ENCODE measurements at regions not wholly inside any gene's neighbourhood (a gene's known extent, or its start where the extent isn't known, plus 50 kb on each side); places are given as distances from the start of the nearest gene placed in this dataset.

- TF ChIP-seq EZH2 (IDR thresholded peaks at IDR 0.05) (no peak), POLR2AphosphoS5 (IDR thresholded peaks at IDR 0.05; ENCODE audit: borderline replicate concordance, low read depth, low read length) (no peak)
These were observed 252.0 kb downstream of the TBX18 start for GRCh38 chr6:84512391-84512790.

Measured in SK-N-MC (cell line).